Gastroesophageal sphincter (tissue), 4 donors: ENCODE measurements at regions not wholly inside any gene's neighbourhood (a gene's known extent, or its start where the extent isn't known, plus 50 kb on each side); places are given as distances from the start of the nearest gene placed in this dataset.
"Not testable (repeated sequence)": the region's sequence is repeated elsewhere in the genome, so short reads cannot be mapped to it uniquely, and the experiment has no call there.

Experiments
- ATAC-seq: fragments of 150-250 bp; one replicate; pipeline ENCODE4 v1.9.1; 2016; ENCODE audit warnings: mild to moderate bottlenecking, moderate library complexity
- H3K27ac ChIP-seq, 4 donors: fragments of 200-600 bp; sonication (generic) in 3 of 4; 1 replicate in 3 of 4; 2 replicates in 1 of 4; pipeline ENCODE4 v1.5.1; 2016 to 2019
- H3K27me3 ChIP-seq: fragments of 200-600 bp; sonication (generic); one replicate; pipeline ENCODE4 v1.5.1; 2019
- H3K36me3 ChIP-seq, 2 donors: fragments of 200-600 bp; sonication (generic); one replicate each; pipeline ENCODE4 v1.5.1; 2019; ENCODE audit warnings: control low read depth in 1 of 2
- H3K4me1 ChIP-seq, 3 donors: fragments of 200-600 bp; sonication (generic); 1 replicate in 2 of 3; 2 replicates in 1 of 3; pipeline ENCODE4 v1.5.1; 2016 to 2019; ENCODE audit warnings: control low read depth in 2 of 3
- H3K4me3 ChIP-seq, 2 donors: fragments of 200-600 bp; sonication (generic); one replicate each; pipeline ENCODE4 v1.5.1; 2019; ENCODE audit warnings: mild to moderate bottlenecking in 1 of 2, moderate library complexity in 1 of 2
- H3K9me3 ChIP-seq, 3 donors: fragments of 200-600 bp; sonication (generic); one replicate each; pipeline ENCODE4 v1.5.1; 2017 to 2019; ENCODE audit warnings: control low read depth in 2 of 3
- EP300 ChIP-seq: sonication (generic); formaldehyde crosslinking; IDR thresholded peaks from one replicate; pipeline ENCODE4 v1.6.1; 2017; ENCODE audit warnings: antibody characterized with exemption, mild to moderate bottlenecking
- POLR2A ChIP-seq, 2 donors: fragments of 450-650 bp; IDR thresholded peaks; one replicate each; pipeline ENCODE4 v1.6.1; 2017; ENCODE audit warnings: antibody characterized with exemption in 2 of 2, mild to moderate bottlenecking in 2 of 2, moderate library complexity in 1 of 2
- POLR2AphosphoS5 ChIP-seq: sonication (generic); formaldehyde crosslinking; IDR thresholded peaks from one replicate; pipeline ENCODE4 v1.6.1; 2017; ENCODE audit warnings: antibody characterized with exemption
- WGBS, 2 donors: methylation state at CpG; one replicate each; pipeline ENCODE4 v1.1.5; 2018; ENCODE audit warnings: low coverage in 1 of 2; 5-methylcytosine and 5-hydroxymethylcytosine counted together
- TF ChIP-seq, protein P1 (sequence below), 4 experiments: fragments of 200-600 bp in 2 of 4; fragments of 450-650 bp in 2 of 4; sonication (generic) in 1 of 4; IDR thresholded peaks; one replicate each; pipeline ENCODE4 v1.5.1; 2017 to 2019; ENCODE audit warnings: antibody characterized with exemption in 4 of 4, mild to moderate bottlenecking in 2 of 4, moderate library complexity in 2 of 4

DNA sequence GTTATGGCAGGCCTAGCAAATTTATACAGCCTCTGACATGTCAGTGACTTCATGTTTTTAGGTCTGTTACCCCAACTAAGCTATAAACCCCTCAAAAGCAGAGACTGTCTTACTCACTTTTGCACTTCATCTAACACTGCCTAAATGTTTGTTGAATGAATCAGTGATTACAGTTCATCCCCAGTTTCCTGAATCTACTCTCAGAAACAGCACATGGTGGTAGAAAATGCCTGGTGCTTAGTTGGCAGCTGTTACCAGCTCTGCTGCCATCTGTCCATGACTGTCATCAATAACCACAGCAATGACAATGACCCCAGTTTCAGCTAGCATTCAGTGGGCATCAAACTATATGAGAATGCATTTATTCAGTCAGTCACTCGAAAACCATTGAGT is 110.5 kb upstream of the SERBP1 start:
- no peak for ATAC-seq
- 88 to 100% methylated on average over 1 of the region's 1 CpG for WGBS, 2 donors
- Histone ChIP-seq H3K27me3 (no peaks in the 10 kb centered on the region), H3K27ac (no peak overlapping the region), H3K4me3 (no peak overlapping the region), H3K9me3 (no peaks in the 10 kb centered on the region), H3K4me1 (no peaks in the 10 kb centered on the region), H3K36me3 (no peaks in the 10 kb centered on the region)
- TF ChIP-seq, protein P1, sequence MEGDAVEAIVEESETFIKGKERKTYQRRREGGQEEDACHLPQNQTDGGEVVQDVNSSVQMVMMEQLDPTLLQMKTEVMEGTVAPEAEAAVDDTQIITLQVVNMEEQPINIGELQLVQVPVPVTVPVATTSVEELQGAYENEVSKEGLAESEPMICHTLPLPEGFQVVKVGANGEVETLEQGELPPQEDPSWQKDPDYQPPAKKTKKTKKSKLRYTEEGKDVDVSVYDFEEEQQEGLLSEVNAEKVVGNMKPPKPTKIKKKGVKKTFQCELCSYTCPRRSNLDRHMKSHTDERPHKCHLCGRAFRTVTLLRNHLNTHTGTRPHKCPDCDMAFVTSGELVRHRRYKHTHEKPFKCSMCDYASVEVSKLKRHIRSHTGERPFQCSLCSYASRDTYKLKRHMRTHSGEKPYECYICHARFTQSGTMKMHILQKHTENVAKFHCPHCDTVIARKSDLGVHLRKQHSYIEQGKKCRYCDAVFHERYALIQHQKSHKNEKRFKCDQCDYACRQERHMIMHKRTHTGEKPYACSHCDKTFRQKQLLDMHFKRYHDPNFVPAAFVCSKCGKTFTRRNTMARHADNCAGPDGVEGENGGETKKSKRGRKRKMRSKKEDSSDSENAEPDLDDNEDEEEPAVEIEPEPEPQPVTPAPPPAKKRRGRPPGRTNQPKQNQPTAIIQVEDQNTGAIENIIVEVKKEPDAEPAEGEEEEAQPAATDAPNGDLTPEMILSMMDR (IDR thresholded peaks at IDR 0.05), result no peak

DNA sequence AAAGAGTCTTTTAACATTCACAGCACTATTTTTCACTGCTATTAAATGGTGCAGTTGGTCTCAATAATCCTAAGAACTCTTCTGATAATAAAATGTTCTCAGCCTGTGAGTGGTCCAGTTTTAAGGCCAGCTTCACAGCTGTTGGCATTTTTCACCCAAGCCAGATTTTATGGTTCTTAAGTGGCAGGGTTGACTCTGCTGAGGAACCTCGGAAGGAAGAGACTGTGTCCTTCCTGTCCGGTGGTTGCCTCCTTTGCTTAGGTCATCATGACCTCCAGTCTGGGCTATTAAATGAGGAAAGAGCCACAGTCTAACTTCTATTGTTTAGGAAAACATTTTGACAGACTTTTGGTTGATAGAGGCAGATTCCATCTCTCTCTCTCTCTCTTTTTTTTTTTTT is 112.5 kb upstream of the SERBP1 start:
- H3K27ac ChIP-seq, result no peak overlapping the region
- no CpG with 5 or more reads among the region's 2 CpGs for WGBS, 2 donors
- H3K27me3 ChIP-seq, result no peaks in the 10 kb centered on the region
- H3K36me3 ChIP-seq, result no peaks in the 10 kb centered on the region
- no peak for TF ChIP-seq POLR2A (IDR thresholded peaks at IDR 0.05)
- no peaks in the 10 kb centered on the region for H3K9me3 ChIP-seq
- no peak overlapping the region for H3K4me3 ChIP-seq
- H3K4me1 ChIP-seq, result no peaks in the 10 kb centered on the region
- no peak for ATAC-seq

DNA sequence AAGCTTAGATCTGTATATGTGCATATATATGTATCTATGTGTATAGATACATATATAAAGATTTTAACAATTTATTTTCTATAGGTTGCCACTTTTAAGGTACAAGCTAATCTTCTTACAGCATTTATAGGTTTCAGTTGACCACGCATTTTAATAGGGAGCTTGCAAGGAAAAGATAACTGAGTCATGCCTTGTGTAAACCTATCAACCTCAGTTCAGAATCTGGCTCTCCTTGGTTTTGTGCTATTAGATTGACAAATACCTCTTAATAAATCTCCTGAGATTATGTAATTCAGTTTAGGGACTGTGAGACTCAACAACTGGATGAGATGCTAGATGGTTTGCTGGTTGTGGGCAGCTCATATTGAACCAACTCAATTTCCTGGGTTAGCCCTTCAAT is 114.7 kb upstream of the SERBP1 start:
- no peaks in the 10 kb centered on the region for H3K4me1 ChIP-seq
- TF ChIP-seq, protein P1 (IDR thresholded peaks at IDR 0.05), result no peak
- TF ChIP-seq POLR2AphosphoS5, result no peak
- no peak for TF ChIP-seq POLR2A (IDR thresholded peaks at IDR 0.05)
- TF ChIP-seq EP300, result no peak
- H3K4me3 ChIP-seq, result no peak overlapping the region
- ATAC-seq, result no peak
- H3K36me3 ChIP-seq, result no peaks in the 10 kb centered on the region
- 86 to 100% methylated on average over 1 of the region's 1 CpG for WGBS, 2 donors
- H3K27me3 ChIP-seq, result no peaks in the 10 kb centered on the region
- no peaks in the 10 kb centered on the region for H3K9me3 ChIP-seq
- H3K27ac ChIP-seq, result no peak overlapping the region

DNA sequence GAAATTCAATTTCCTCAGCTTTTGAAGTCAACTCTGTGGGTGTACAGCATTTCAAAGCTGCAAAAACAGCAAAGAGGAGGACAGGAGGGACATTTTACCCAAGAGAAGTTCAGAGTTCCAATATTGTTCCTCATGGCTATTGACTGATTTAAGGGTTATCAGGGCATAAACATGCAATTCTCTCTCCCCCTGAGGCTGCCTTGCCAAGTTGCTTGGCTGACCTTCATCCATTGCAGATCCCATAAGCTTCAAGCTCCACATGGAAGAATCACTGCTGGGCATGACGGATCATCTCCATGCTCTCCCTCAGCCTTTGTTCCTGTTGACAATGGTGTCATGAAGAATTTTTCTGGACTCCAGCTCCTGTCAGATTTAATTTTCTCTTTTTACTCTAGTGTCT is 115.2 kb upstream of the SERBP1 start:
- ATAC-seq, result no peak
- H3K4me3 ChIP-seq, result no peak overlapping the region
- TF ChIP-seq POLR2AphosphoS5, result no peak
- no peak for TF ChIP-seq EP300
- no peak for TF ChIP-seq POLR2A (IDR thresholded peaks at IDR 0.05)
- TF ChIP-seq, protein P1 (IDR thresholded peaks at IDR 0.05), result no peak
- no peaks in the 10 kb centered on the region for H3K27me3 ChIP-seq
- no peaks in the 10 kb centered on the region for H3K4me1 ChIP-seq
- H3K27ac ChIP-seq, result no peak overlapping the region
- 88 to 100% methylated on average over 1 of the region's 1 CpG for WGBS, 2 donors
- H3K9me3 ChIP-seq, result no peaks in the 10 kb centered on the region
- H3K36me3 ChIP-seq, result no peaks in the 10 kb centered on the region

DNA sequence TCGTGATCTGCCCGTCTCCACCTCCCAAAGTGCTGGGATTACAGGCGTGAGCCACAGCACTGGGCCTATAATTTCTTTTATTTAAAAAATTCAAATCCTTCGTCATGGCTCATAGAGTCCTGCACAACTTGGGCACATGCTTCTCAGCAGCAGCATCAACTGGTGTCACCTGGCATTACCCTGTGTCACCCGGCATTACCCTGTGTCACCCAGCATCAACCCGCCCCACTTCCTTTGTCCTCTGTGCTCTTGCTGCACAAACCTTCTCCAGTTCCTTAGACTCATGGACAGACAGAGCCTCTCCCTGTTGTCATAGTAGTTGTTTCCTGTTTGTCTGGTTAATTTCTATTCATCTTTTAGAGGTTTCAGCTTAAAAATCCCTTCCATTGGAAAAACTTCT is 121.2 kb upstream of the SERBP1 start:
- TF ChIP-seq POLR2AphosphoS5 (no peak), EP300 (no peak), POLR2A (IDR thresholded peaks at IDR 0.05) (no peak)
- TF ChIP-seq, protein P1 (IDR thresholded peaks at IDR 0.05), result no peak
- Histone ChIP-seq H3K4me3 (no peak overlapping the region), H3K27me3 (no peaks in the 10 kb centered on the region), H3K36me3 (no peaks in the 10 kb centered on the region), H3K4me1 (no peaks in the 10 kb centered on the region), H3K9me3 (no peaks in the 10 kb centered on the region), H3K27ac (no peak overlapping the region)
- no peak for ATAC-seq
- WGBS, 2 donors, result 96 to 97% methylated on average over 3 to 5 of the region's 6 CpGs

DNA sequence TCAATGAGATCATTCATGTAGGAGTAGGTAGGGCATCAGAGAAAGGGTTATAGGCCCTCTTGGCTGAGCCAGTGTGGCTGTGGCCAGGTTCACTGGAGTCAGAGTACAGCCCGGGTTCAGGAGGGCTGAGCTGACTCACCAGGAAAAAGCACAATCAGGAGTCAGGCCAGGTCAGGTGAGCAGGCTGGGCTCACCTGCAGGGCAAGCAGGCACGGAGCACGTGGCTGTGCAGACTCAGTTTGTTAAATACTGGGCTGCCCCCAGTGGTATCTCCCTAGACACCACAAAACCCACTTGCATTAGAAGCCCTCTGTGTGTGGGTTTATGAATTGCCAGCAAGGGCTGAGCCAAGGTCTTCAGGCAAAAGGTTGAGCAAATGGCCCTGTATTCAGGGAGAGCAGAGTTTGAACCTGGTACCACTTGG is 122.1 kb upstream of the SERBP1 start:
- Histone ChIP-seq H3K9me3 (no peaks in the 10 kb centered on the region), H3K4me1 (no peaks in the 10 kb centered on the region), H3K27ac (no peak overlapping the region), H3K36me3 (no peaks in the 10 kb centered on the region), H3K4me3 (no peak overlapping the region), H3K27me3 (no peaks in the 10 kb centered on the region)
- no peak for ATAC-seq
- TF ChIP-seq, protein P1 (IDR thresholded peaks at IDR 0.05), result no peak
- TF ChIP-seq EP300 (no peak), POLR2AphosphoS5 (no peak), POLR2A (IDR thresholded peaks at IDR 0.05) (no peak)
- 80% methylated on average over 1 of the region's 3 CpGs; no CpG with 5 or more reads in 1 of the 2 donors for WGBS, 2 donors

DNA sequence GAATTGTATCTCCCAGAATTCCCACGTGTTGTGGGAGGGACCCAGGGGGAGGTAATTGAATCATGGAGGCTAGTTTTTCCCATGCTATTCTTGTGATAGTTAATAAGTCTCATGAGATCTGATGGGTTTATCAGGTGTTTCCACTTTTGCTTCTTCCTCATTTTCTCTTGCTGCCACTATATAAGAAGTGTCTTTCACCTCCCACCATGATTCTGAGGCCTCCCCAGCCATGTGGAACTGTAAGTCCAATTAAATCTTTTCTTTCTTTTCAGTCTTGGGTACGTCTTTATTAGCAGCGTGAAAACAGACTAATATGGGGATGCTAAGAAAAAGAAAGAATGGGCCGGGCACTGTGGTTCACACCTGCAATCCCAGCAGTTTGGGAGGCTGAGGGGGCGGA is 124.0 kb upstream of the SERBP1 start:
- 64 to 88% methylated on average over 1 to 3 of the region's 5 CpGs for WGBS, 2 donors
- H3K4me1 ChIP-seq, result peaks cover 0 to 13% (median under 1%) of the 10 kb centered on the region in 3 donors
- not testable (repeated sequence) for H3K36me3 ChIP-seq, ATAC-seq, H3K27ac ChIP-seq, H3K4me3 ChIP-seq, H3K9me3 ChIP-seq, H3K27me3 ChIP-seq
